Spinal cord (tissue), 9 donors: ENCODE measurements at regions not wholly inside any gene's neighbourhood (a gene's known extent, or its start where the extent isn't known, plus 50 kb on each side); places are given as distances from the start of the nearest gene placed in this dataset.

Experiments used
- DNase-seq, 6 donors: peaks; one replicate each; pipeline versions ENCODE4 v3.0.0 to v3.0.0-alpha.2; 2013 to 2015; ENCODE audit warnings: low spot score in 6 of 6, low read depth in 4 of 6
- H3K27ac ChIP-seq: one replicate; pipeline ENCODE4 v1.5.1; 2013; ENCODE audit warnings: low read depth, low read length, control low read depth
- H3K27me3 ChIP-seq: one replicate; pipeline ENCODE4 v1.6.1; 2013; ENCODE audit warnings: low read length; ENCODE audit not compliant: control insufficient read depth, insufficient read depth
- H3K36me3 ChIP-seq: one replicate; pipeline ENCODE4 v1.6.1; 2013; ENCODE audit warnings: low read length; ENCODE audit not compliant: control insufficient read depth, insufficient read depth
- H3K4me1 ChIP-seq: one replicate; pipeline ENCODE4 v1.6.1; 2013; ENCODE audit warnings: low read length; ENCODE audit not compliant: control insufficient read depth, insufficient read depth
- H3K4me3 ChIP-seq: one replicate; pipeline ENCODE4 v1.5.1; 2013; ENCODE audit warnings: low read depth, low read length, control low read depth
- H3K9me3 ChIP-seq: one replicate; pipeline ENCODE4 v1.6.1; 2013; ENCODE audit warnings: low read length; ENCODE audit not compliant: control insufficient read depth, insufficient read depth
- WGBS: methylation state at CpG from one replicate; pipeline ENCODE4 v1.1.5; 2013; ENCODE audit warnings: missing lambda C conversion rate; ENCODE audit not compliant: insufficient coverage; 5-methylcytosine and 5-hydroxymethylcytosine counted together
- donor health status: healthy.

- Histone ChIP-seq H3K4me1 (no peaks in the 10 kb centered on the region), H3K36me3 (no peaks in the 10 kb centered on the region), H3K9me3 (no peaks in the 10 kb centered on the region), H3K27me3 (no peaks in the 10 kb centered on the region), H3K4me3 (no peak overlapping the region), H3K27ac (no peak overlapping the region)
- DNase-seq: peak in 2 of 6 donors; percentile 74 to 75
- WGBS: 60% methylated on average over 1 of the region's 6 CpGs
Observed at GRCh38 chr6:115712291-115712961, 348.3 kb downstream of the FRK start.

- H3K36me3 ChIP-seq: no peaks in the 10 kb centered on the region
- no CpG with 5 or more reads among the region's 2 CpGs for WGBS
- H3K27me3 ChIP-seq: no peaks in the 10 kb centered on the region
- H3K4me3 ChIP-seq: no peak overlapping the region
- H3K4me1 ChIP-seq: no peaks in the 10 kb centered on the region
- H3K9me3 ChIP-seq: no peaks in the 10 kb centered on the region
- no peak for DNase-seq
- H3K27ac ChIP-seq: no peak overlapping the region
Observed at GRCh38 chr6:115708850-115709249, 351.8 kb downstream of the FRK start.

- no peaks in the 10 kb centered on the region for H3K36me3 ChIP-seq
- no peak overlapping the region for H3K4me3 ChIP-seq
- peaks cover 3% of the 10 kb centered on the region for H3K9me3 ChIP-seq
- 100% methylated on average over 2 of the region's 2 CpGs for WGBS
- H3K27me3 ChIP-seq: no peaks in the 10 kb centered on the region
- H3K4me1 ChIP-seq: no peaks in the 10 kb centered on the region
- DNase-seq: no peak
- H3K27ac ChIP-seq: no peak overlapping the region
Observed at GRCh38 chr6:115706981-115707380, 353.7 kb downstream of the FRK start.

GRCh38 chr6:115706324-115706723, 354.4 kb downstream of the FRK start:
- H3K4me3 ChIP-seq: no peak overlapping the region
- no peak overlapping the region for H3K27ac ChIP-seq
- DNase-seq: no peak
- no peaks in the 10 kb centered on the region for H3K36me3 ChIP-seq
- peaks cover 6% of the 10 kb centered on the region for H3K9me3 ChIP-seq
- no peaks in the 10 kb centered on the region for H3K27me3 ChIP-seq
- no peaks in the 10 kb centered on the region for H3K4me1 ChIP-seq

GRCh38 chr6:115704028-115704427, 356.7 kb downstream of the FRK start:
- DNase-seq: no peak
- 93% methylated on average over 1 of the region's 3 CpGs for WGBS
- Histone ChIP-seq H3K9me3 (peaks cover 6% of the 10 kb centered on the region), H3K27me3 (no peaks in the 10 kb centered on the region), H3K27ac (no peak overlapping the region), H3K4me1 (no peaks in the 10 kb centered on the region), H3K4me3 (no peak overlapping the region), H3K36me3 (no peaks in the 10 kb centered on the region)

- no peak overlapping the region for H3K27ac ChIP-seq
- H3K4me1 ChIP-seq: no peaks in the 10 kb centered on the region
- H3K27me3 ChIP-seq: no peaks in the 10 kb centered on the region
- no peak for DNase-seq
- H3K9me3 ChIP-seq: no peaks in the 10 kb centered on the region
- H3K4me3 ChIP-seq: no peak overlapping the region
- no peaks in the 10 kb centered on the region for H3K36me3 ChIP-seq
Observed at GRCh38 chr6:115691433-115691832, 369.3 kb downstream of the FRK start.

GRCh38 chr6:115690854-115691253, 369.8 kb downstream of the FRK start:
- Histone ChIP-seq H3K4me3 (no peak overlapping the region), H3K4me1 (no peaks in the 10 kb centered on the region), H3K27me3 (no peaks in the 10 kb centered on the region), H3K9me3 (no peaks in the 10 kb centered on the region), H3K27ac (no peak overlapping the region), H3K36me3 (no peaks in the 10 kb centered on the region)
- no CpG with 5 or more reads among the region's 3 CpGs for whole genome bisulfite sequencing
- no peak for DNase-seq

GRCh38 chr6:115681978-115682775, 378.5 kb downstream of the FRK start:
- Histone ChIP-seq H3K36me3 (no peaks in the 10 kb centered on the region), H3K27ac (no peak overlapping the region), H3K4me1 (no peaks in the 10 kb centered on the region), H3K9me3 (no peaks in the 10 kb centered on the region), H3K27me3 (no peaks in the 10 kb centered on the region), H3K4me3 (no peak overlapping the region)
- no peak for DNase-seq
- WGBS: 58% methylated on average over 3 of the region's 5 CpGs

GRCh38 chr6:115680621-115681020, 380.1 kb downstream of the FRK start:
- WGBS: 67% methylated on average over 2 of the region's 3 CpGs
- no peak overlapping the region for H3K27ac ChIP-seq
- H3K4me3 ChIP-seq: no peak overlapping the region
- H3K9me3 ChIP-seq: no peaks in the 10 kb centered on the region
- no peaks in the 10 kb centered on the region for H3K36me3 ChIP-seq
- H3K4me1 ChIP-seq: no peaks in the 10 kb centered on the region
- no peaks in the 10 kb centered on the region for H3K27me3 ChIP-seq
- DNase-seq: no peak

GRCh38 chr6:115677198-115677597, 383.5 kb downstream of the FRK start:
- H3K27ac ChIP-seq: no peak overlapping the region
- H3K4me1 ChIP-seq: no peaks in the 10 kb centered on the region
- no peaks in the 10 kb centered on the region for H3K27me3 ChIP-seq
- H3K36me3 ChIP-seq: no peaks in the 10 kb centered on the region
- 20% methylated on average over 1 of the region's 3 CpGs for WGBS
- no peak overlapping the region for H3K4me3 ChIP-seq
- DNase-seq: peak in 1 of 6 donors; percentile 70
- no peaks in the 10 kb centered on the region for H3K9me3 ChIP-seq
